HG02763 (cell line): ENCODE measurements at regions not wholly inside any gene's neighbourhood (a gene's known extent, or its start where the extent isn't known, plus 50 kb on each side); places are given as distances from the start of the nearest gene placed in this dataset.
"Not testable (repeated sequence)": the region's sequence is repeated elsewhere in the genome, so short reads cannot be mapped to it uniquely, and the experiment has no call there.

Experiments
- ATAC-seq: cut with Tn5 transposase; IDR thresholded peaks from one replicate; pipeline ENCODE4 v1.9.1; 2021; ENCODE audit warnings: mild to moderate bottlenecking, moderate library complexity; ENCODE audit not compliant: unreplicated experiment

DNA sequence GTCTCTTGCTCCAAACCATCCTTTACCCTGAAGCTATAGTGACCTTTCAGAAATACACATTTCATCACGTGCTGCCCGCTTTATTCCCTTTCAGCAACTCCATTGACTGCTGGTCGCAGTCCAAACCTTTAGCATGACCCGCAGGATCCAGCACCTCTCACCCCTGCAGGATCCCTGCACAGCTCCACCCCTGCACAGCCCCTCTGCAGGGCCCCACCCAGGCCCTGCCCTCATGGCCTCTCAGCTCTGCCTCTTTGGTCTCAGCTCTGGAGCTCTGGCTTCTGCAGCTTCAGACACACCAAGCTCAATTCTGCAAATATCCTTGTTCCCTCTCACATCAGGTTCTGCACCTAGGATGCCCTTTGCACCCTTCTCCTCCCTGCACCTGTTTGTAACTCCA lies 264.9 kb upstream of the C1orf174 start:
- no peak for ATAC-seq

GRCh38 chr1:4165686-4166300 lies 265.7 kb upstream of the C1orf174 start:
- no peak for ATAC-seq

DNA sequence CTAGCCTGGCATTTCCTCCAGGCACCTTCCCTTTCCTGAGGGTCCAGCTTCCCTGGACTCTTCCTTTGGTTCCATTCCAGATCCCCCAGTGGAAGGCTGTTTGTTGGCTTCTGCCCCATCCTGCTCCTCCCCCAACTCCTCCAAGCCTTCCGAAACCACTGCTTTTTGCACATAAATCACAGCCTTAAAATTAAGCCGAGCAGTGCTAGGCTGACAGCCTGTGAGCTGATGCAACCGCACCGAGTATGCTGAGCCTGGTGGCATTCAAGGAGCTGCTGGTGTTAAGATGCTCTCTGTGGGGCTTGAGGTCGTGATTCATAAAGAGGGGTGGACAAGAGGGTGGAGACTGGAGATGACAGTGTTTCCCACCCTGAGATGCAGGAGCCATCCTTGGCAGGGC lies 266.6 kb upstream of the C1orf174 start:
- ATAC-seq: no peak

DNA sequence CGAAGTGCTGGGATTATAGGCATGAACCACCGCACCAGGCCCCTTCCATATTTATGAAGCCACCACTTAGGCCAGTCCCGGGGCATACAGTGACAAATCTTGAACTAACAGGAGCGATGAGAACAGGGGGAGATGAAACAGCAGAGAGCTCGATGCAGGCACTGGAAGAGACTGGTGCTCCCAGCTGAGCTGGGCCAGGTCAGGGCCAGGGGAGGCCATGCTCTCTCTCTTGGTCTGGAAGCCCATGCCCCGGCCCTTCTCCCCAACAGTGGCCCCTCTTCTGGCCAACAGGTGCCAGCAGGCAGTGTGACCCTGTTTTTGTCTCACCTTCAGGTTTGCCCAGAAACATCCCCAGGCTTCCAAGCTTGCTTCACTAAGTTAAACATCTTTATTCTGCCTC lies 269.9 kb upstream of the C1orf174 start:
- no peak for ATAC-seq

DNA sequence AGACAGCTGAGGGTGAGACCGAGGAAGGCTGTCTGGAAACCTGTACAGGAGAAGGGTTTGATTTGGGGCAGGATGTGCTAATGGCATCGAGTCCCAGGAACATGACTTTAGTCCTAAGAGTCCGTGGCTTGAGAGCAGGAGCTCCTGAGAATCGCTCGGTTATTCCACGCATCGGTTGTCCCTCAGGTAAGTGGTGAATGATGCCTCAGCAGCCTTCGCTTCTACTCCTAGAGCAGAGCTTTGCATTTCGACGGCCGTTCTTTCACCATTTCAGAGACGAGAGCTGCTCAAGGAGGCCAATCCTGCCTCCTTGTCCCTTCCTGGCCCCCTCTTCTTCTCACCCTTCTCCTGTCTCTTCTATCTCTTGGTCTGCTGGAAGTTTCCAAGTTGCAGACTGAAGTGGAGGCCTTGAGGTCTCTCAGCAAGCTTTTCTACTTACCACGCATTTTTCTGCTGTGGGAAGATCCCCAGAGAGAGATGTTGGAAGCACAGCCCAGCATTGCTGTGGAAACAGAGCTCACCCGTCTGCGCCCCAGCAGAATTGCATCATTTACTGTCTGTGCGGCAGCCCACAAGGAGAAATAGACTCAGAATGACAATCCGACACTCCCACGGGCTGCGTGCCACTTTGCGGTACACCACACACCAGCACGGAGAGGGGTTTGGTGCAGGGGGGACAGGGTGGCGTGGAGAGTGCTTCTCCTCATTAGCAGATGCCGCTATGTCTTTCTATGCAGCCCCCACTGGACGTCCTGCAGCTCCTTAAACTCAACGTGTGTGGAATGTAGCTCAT lies 270.7 kb upstream of the C1orf174 start:
- no peak for ATAC-seq

DNA sequence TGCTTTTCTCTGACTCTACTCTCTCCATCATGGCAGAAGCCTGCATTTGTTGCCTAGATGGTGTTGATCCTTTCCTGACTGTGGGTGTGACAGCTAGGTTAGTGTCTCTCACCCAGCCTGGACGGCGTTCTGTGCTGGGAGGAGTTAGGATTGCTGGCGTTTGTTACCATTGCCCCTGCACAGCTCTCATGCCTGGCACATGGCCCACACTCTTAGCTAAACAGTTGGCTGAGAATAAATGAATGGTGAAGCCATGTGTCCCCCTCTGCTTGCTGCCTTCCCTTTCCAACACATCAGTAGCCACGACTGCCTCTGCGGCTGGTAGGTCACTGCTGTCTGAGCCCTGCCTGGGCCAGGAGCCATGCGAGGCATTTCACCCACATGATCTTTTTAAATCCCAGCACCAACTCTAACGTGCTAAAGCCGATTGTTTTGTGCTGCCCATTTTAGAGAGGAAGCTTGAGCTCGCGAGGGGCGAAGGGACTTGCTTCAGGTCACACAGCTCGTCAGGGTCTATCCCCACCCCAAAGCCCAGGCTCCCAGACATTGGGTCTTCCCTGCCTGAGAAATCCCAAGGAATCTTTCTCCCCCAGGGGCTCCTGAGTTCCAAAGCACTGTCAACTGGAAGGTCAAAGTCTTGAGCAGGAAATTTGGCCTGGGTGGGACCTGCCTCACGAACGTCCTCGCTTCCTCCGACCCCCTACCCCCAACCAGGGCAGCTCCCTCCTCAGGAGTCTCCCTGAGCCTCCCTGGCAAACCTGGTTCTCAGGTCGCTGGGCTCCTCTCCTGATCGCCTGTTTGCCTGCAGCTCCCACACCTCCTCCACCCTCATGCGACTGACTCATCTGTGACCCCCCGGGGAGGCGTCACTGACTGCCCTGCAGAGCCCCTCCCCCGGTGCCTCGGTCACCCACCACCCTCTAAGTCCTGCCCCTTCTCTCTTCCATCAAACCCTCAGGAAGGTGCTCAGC lies 271.7 kb upstream of the C1orf174 start:
- no peak for ATAC-seq

GRCh38 chr1:4172644-4173599 lies 272.9 kb upstream of the C1orf174 start:
- ATAC-seq: no peak

GRCh38 chr1:4173731-4174130 lies 273.7 kb upstream of the C1orf174 start:
- ATAC-seq: no peak

DNA sequence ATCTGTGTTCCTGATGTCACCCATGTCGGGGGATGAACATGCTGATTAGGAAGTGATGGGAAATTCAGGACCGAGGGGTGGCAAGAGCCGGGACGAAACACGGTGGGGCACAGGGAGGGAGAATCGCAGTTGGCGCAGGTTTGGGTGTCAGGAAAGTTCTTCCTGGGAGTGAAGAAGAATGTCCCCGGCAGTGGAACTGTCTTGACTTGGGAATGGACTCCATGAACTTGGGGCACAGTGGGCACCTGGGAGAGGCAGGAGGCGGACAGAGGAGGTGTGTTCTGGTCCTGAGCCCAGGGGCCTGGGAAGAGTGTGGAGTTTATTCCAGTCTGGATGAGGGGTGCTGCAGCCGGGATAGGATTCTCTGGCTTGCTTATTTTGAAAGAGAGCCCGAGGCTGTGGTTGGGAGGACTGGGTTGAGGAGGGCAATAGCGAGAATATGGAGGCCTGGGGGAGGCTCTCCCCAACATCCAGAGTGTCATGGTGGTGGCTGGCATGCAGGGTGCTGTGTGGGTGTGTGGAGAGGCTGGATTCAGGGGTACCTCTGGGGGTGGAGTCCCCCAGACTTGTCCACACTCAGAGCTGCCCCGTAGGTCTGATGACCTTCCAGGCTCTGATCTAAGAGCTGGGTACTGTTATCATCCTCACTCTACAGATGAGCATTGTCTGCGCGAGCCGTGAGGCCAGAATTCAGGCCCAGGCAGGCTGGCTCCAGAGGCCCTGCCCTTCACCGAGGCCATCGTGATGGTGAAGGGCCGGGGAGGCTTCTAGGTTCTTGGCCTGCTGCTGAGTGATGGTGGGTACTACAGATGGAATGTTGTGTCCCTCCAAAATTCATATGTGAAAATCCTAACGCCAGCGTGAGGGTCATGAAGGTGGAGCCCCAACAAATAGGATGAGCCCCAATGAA lies 274.5 kb upstream of the C1orf174 start:
- ATAC-seq: no peak

DNA sequence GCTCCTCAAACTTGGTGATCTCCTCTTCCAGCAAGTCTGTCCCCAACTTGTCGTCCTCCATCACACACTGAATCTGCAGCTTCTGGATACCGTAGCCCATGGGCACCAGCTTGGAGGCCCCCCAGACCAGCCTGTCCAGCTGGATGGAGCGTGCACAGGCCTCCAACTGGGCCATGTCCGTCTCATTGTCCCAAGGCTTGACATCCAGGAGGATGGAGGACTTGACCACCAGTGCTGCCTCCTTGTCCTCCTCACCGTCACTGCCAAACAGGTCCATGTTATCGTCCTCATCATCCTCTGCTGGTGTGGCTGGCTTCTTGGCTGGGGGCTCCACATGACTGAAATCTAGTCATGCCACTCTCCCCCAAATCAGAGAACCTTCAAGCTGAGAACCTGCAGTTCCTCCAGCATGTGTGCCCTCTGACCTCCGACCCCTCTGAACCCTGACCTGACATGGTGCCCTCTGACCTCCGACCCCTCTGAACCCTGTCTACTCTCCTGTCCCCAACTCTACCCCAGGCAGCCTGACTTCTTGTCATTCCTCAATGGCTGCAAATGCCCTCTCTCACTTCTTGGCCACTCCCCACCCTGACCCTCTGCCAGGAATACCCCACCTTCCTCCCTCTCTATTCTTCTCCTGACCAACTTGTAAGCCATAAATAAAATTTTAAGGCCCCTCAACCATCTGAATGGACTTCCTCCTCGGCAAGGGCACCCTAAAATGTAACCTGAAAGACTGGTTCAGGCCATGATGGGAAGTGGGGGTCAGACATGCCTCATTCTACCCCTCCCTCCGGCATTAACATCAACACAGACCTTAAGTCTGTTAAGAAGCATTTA lies 275.7 kb upstream of the C1orf174 start:
- ATAC-seq: no peak

- ATAC-seq: no peak
Measured at GRCh38 chr1:4176841-4177240, 276.8 kb upstream of the C1orf174 start.

- no peak for ATAC-seq
Measured at GRCh38 chr1:4177425-4178150, 277.5 kb upstream of the C1orf174 start.

- ATAC-seq: no peak
Measured at GRCh38 chr1:4178501-4179113, 278.5 kb upstream of the C1orf174 start.

DNA sequence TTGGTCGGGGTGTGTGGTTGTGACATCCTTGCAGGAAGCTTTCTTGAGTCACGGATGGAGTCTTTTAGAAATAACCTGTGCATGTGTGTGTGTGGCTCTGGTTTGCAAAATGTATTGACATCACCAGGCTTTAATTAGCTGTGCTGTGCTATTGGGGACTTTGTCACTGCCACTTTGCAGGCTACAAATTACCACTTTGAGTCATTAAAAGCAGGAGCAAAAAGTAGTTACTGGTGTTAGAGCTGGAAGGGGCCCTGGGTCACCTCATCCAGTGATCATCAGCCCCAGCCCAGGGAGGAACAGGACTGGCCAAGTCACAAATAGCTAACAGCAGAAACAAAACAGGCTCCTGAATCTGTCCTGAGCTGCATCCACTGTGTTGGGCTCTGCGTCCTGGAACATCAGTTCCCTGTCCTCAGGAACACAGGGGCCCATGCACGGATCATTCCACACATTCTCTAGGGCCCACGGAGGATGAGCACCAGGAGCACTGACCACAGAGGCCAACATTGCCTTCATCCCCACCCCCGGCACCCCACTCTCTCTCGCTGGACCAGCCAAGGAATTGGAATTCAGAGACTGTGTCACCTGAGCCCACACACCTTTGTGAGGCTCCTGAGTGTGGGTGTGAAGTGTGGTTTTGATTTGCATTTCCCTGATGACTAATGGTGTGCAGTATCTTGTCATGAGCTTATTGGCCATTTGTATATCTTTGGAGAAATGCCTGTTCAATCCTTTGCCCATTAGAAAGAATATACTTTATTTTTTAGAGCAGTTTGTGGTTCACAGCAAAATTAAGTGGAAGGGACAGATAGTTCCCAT lies 280.1 kb upstream of the C1orf174 start:
- ATAC-seq: no peak

DNA sequence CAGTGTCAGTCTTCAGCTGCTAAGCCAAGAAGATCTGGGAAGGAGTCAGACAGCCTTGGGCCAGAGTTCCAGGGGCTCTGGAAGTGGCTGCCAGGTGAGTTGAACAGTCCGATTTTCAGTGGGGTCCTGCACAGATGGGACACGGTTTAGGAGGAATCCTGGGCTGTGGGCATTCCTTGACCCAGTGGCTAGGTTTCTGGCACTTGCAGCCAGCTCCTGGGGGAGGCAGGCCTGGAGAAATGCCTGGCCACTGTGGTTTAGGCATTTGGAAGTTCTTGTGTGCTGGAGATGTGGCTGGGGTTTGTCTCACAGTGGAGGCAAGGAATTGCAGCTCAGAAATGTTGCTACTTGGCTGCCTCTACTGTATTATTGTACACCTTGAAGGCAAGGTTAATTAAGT lies 286.4 kb upstream of the C1orf174 start:
- not testable (repeated sequence) for ATAC-seq

DNA sequence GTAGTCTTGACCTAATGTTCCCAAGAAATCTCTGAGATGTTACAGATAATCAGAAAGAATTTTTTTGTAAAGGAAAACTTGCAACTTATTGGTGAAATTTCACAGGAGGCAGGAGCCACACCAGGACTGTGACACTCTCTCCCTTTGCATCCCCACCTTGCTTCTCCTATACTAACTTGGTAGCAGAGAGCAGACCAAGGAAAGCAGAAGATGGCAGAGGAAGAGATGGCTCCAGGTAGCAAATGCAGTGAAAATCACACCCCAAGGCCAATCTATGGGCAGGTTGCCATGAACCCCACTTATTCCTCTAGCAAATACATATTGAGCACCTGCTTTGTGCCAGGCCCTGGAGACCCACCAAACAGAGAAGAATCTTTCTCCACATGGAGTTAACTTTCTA lies 303.4 kb upstream of the C1orf174 start:
- no peak for ATAC-seq
